NCI-H1694 (cell line): ENCODE measurements at regions not wholly inside any gene's neighbourhood (a gene's known extent, or its start where the extent isn't known, plus 50 kb on each side); places are given as distances from the start of the nearest gene placed in this dataset.

Experiments used
- DNase-seq: peaks from one replicate; lab custom pipeline; 2025; lab: John Stamatoyannopoulos, UW

DNA sequence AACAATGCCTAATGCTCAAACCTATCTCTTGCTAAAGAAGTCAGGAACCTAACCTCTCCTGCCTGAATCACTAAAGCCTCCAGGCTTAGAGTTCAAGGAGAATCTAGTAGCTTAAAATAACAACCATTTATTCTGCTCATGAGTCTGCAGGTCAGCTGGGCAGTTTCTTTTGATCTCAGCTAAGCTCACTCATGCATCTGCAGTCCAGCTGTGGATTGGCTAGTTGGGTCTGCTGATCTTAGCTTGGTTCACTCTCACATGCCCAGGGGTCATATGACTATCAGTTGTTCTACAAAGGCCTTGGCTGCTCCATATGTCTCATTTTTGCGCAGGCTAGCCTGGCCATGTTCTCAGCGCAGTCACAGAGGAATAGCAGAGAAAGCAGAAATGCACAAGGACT lies 109.2 kb upstream of the STT3B start:
- DNase-seq, result no peak

DNA sequence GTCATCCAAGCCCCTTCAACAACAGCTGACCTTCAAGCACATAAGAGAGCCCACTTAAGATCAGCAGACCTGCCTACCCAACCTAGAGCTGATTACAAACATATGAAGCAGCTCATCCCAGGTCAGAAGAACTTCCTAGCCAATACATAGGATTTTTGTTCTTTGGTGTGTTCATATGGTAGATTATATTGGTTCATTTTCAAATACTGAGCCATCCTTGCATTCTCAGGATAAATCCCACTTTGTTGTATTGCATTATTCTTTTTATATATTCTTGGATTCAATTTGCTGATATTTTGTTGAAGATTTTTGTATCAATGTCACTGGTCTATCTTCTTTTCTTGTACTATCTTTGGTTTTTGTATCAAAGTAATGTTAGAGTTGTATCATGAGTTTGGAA lies 107.3 kb upstream of the STT3B start:
- no peak for DNase-seq

GRCh38 chr3:31427623-31428022 lies 105.1 kb upstream of the STT3B start:
- DNase-seq, result no peak

- no peak for DNase-seq
Measured at GRCh38 chr3:31431321-31431720, 101.4 kb upstream of the STT3B start.

DNA sequence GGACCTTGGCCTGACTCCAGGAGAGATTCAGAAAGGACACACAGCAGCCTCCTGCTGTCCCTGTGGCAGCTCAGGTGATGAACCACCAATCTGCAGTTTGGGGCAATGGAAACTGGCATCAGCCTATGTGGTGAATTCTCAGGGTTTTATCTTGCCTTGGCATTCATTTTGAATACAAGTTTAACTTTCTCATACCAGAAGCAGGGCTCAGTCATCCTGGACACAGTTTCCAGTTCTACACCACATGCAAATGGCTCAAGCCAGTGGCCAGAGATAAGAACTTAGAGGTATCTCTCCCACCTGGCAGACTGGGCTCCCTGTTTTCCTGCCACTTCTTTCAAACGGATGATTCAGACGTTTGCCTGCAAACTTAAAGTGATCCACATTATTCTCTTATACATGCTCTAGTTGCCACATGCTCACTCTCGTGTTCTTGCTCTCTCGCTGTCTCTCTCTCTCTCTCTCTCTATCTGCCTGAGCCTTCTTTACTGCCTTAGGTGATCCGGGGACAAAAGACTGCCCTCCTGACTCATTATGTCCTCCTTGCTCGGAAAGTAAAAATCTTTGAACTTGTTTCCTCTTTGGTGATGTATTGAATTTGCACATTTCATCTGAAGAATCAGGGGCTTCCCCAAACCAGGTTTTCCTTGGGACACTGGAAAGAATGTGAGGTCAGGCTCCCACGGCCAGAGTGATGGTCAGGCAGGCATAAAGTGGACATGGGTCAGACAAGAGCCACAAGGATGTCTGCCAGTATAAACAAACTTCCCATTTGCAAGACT lies 99.6 kb upstream of the STT3B start:
- no peak for DNase-seq

GRCh38 chr3:31433679-31433992 lies 99.1 kb upstream of the STT3B start:
- no peak for DNase-seq

DNA sequence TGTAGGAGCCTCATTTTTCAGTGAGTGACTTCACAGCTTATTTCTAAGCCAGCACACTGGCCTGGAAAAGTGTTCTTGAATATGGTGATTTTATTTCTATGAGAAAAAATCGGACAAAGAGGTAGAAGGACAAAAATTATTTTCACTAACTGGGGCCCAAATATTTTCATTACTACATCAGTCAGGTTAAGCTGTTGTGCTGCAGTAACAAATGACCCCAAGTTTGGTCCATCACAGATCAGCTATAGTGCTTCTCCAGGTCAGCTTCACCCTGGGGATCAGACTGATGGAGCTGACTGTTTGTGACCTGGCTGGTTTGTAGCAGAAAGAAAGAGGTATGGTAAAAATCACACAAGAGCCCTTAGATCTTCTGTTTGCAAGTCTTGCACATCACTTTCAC lies 97.9 kb upstream of the STT3B start:
- DNase-seq, result no peak

DNA sequence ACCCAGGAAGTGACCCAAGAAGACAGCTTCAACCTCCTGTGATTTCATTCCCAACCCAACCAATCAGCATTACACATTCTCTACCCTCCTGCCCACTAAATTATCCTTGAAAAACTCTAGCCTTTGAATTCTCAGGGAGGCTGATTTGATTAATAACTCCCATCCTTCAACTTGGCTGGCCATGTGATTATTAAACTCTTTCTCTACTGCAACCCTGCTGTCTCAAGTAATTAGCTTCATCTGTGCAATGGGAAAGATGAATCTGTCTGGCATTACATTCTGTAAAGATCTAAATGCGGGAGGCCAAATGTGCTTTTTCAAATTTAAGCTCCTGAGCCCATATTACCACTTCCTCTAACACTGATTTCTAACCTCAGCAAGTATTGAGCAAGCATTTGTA lies 95.9 kb upstream of the STT3B start:
- no peak for DNase-seq

GRCh38 chr3:31438742-31439141 lies 94.0 kb upstream of the STT3B start:
- DNase-seq, result no peak

DNA sequence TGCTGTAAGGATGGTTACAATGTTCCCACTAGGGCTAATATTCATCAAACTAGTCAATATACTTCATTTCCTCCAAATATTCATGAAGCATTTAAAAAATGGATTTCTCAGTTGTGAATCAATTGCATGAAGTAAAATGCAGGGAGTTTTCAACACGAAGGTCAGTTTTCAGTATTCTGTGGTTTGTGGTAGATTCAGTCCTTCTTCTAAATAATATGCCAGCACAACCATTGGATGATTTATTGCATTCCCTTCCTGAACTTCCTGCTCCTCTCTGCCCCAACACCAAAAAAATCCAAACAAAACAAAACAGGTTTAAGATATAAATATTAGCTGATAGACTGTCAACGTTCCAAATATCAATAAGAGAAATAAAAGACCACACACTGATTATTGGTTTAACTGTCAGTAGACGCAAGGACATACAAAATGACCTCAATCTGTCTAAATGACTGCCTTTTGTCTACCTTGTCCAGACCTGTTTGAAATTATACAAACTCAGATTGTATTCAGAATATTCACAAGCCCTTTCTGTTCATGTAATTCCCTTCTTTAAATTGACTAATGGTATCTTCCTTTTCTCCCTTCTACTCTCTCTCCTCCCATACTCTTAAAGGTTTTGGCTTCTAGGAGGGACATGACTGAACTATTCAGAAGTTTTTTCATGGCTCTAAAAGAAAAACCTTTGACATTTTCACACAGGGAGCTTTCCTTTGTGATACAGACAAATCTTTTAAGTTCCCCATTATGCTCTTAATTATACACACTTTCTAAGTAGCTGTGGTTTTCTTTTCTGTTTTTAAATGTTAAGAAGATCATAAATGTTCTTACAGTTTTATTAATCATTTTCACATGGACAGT lies 92.6 kb upstream of the STT3B start:
- no peak for DNase-seq

DNA sequence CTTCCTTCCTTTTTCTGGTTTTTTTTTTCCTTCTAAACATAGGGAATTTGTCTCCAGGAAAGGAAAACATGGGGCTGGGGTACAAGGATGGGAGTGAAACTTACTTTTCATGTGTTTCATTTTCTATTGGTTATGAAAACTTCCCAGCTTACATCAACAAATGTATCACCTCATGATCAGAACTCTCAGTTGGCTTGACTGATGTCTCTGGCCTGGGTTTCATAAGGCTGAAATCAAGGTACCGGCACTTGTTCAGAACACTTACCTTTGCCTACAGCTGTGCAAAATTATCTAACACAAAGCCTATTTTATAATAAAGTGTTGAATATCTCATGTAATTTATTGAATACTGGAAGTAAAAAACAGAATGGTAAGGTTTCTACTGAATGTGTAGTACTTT lies 91.8 kb upstream of the STT3B start:
- no peak for DNase-seq

DNA sequence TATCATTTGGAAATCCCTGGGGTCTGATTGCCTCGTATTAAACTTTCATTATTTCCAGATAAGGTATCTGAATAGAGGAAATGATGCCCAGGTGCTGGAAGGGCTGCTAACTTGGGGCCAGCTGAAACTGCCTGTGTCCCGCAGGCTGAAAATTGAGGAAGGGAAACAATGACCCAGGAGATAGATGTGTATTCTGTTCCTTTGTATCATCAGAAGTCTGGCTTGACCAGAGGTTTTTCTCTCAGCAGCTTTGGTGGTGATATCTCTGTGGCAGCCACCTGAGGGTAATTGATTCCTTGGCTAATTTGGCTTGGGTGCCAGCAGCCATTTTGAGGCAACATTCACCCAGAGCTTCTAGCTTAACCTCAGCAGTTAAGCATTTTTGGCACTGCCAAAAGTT lies 90.0 kb upstream of the STT3B start:
- no peak for DNase-seq

GRCh38 chr3:31444220-31445142 lies 88.2 kb upstream of the STT3B start:
- DNase-seq, result no peak

DNA sequence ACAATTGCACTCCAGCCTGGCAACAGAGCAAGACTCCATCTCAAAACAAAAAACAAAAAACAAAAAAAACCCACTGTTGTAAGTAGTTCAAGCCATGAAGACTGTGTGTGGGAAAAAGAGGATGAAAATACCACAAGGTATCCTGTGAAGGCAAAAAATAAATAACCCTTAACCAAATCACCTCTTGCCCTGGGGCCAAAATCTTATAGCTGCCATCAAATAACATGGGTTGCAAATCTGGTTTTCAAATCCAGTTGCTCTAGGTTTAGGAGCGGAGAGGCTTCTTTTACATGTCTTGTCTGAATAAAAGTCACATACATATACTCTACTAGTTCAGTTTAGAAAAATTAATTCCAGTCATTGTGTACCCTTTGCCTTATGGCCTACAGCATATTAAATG lies 87.0 kb upstream of the STT3B start:
- DNase-seq, result no peak

GRCh38 chr3:31448035-31448881 lies 84.5 kb upstream of the STT3B start:
- no peak for DNase-seq

- no peak for DNase-seq
Measured at GRCh38 chr3:31448882-31449243, 83.9 kb upstream of the STT3B start.

DNA sequence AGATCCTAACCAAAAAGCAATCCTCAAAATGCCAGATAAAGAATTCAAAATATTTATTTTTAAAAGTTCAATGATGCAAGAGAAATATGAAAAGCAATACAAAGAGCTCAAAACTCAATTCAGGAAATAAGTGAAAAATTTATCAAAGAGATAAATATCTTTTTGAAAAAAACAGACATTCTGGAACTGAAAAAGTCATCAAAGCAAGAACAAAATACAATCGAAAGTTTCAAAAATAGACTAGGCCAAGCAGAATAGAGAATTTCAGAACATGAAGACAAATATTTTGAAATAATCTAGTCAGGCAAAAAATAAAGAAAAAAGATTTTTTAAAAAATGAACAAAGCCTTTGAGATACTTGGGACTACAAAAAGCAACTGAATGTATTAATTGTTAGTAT lies 83.4 kb upstream of the STT3B start:
- DNase-seq, result no peak

DNA sequence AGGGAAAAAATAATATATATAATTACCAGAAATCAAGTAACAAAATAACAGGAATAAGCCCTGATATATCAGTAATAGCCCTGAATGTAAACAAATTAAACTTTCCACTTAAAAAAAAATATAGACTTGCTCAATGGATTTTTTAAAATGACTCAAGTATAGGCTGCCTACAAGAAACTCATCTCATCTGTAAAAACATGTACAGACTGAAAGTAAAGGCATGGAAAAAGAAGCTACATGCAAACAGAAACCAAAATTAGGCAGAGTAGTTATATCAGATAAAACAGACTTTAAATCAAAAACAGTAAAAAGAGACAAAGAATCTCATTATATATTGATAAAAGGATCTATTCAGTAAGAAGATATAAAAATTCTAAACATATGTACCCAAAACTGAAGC lies 82.4 kb upstream of the STT3B start:
- no peak for DNase-seq

GRCh38 chr3:31452495-31453106 lies 80.1 kb upstream of the STT3B start:
- DNase-seq, result no peak

GRCh38 chr3:31453430-31453829 lies 79.3 kb upstream of the STT3B start:
- DNase-seq, result no peak

GRCh38 chr3:31455524-31455923 lies 77.2 kb upstream of the STT3B start:
- no peak for DNase-seq
